Body of pancreas (tissue), 4 donors: ENCODE measurements at regions not wholly inside any gene's neighbourhood (a gene's known extent, or its start where the extent isn't known, plus 50 kb on each side); places are given as distances from the start of the nearest gene placed in this dataset.
"Not testable (repeated sequence)": the region's sequence is repeated elsewhere in the genome, so short reads cannot be mapped to it uniquely, and the experiment has no call there.

Source experiments
- ATAC-seq: fragments of 150-250 bp; one replicate; pipeline ENCODE4 v1.9.1; 2016
- DNase-seq, 4 donors: peaks; one replicate each; pipeline ENCODE4 v3.0.0-alpha.2; 2019
- H3K27ac ChIP-seq, 4 donors: fragments of 200-600 bp; sonication (generic); 1 replicate in 3 of 4; 2 replicates in 1 of 4; pipeline versions ENCODE4 v1.5.1 to v1.6.1; 2016 to 2019; ENCODE audit warnings: mild to moderate bottlenecking in 1 of 4, mixed read lengths in 1 of 4, moderate library complexity in 1 of 4
- H3K27me3 ChIP-seq, 2 donors: fragments of 200-600 bp; sonication (generic); one replicate each; pipeline ENCODE4 v1.6.0; 2016; ENCODE audit warnings: mild to moderate bottlenecking in 1 of 2
- H3K36me3 ChIP-seq, 2 donors: fragments of 200-600 bp; sonication (generic); replicated peaks in 1 of 2; 2 replicates each; pipeline ENCODE4 v1.5.1; 2016; ENCODE audit warnings: low read depth in 2 of 2; ENCODE audit not compliant: insufficient read depth in 1 of 2
- H3K4me1 ChIP-seq: fragments of 200-600 bp; sonication (generic); one replicate; pipeline ENCODE4 v1.6.0; 2016
- H3K4me3 ChIP-seq, 2 donors: fragments of 200-600 bp; sonication (generic); 1 replicate in 1 of 2; 2 replicates in 1 of 2; pipeline ENCODE4 v1.5.1; 2016 to 2019
- H3K9me3 ChIP-seq, 3 donors: fragments of 200-600 bp; sonication (generic); 1 replicate in 2 of 3; 2 replicates in 1 of 3; pipeline ENCODE4 v1.5.1; 2016
- POLR2A ChIP-seq, 3 donors: fragments of 450-650 bp; IDR thresholded peaks; one replicate each; pipeline ENCODE4 v1.6.1; 2016; ENCODE audit warnings: antibody characterized with exemption in 3 of 3, mild to moderate bottlenecking in 2 of 3
- WGBS, 2 donors: methylation state at CpG; one replicate each; pipeline ENCODE4 v1.1.5; 2017; 5-methylcytosine and 5-hydroxymethylcytosine counted together
- intact Hi-C: fragments of 100-400 bp; cut with DNase I; formaldehyde crosslinking; loops from one replicate; pipeline ENCODE4 v1.15.1; 2023
- TF ChIP-seq, protein P1 (sequence below), 7 experiments: fragments of 450-650 bp in 4 of 7; fragments of 200-600 bp in 3 of 7; sonication (generic) in 3 of 7; IDR thresholded peaks; one replicate each; pipeline ENCODE4 v1.5.1; 2016 to 2019; ENCODE audit warnings: antibody characterized with exemption in 7 of 7

DNA sequence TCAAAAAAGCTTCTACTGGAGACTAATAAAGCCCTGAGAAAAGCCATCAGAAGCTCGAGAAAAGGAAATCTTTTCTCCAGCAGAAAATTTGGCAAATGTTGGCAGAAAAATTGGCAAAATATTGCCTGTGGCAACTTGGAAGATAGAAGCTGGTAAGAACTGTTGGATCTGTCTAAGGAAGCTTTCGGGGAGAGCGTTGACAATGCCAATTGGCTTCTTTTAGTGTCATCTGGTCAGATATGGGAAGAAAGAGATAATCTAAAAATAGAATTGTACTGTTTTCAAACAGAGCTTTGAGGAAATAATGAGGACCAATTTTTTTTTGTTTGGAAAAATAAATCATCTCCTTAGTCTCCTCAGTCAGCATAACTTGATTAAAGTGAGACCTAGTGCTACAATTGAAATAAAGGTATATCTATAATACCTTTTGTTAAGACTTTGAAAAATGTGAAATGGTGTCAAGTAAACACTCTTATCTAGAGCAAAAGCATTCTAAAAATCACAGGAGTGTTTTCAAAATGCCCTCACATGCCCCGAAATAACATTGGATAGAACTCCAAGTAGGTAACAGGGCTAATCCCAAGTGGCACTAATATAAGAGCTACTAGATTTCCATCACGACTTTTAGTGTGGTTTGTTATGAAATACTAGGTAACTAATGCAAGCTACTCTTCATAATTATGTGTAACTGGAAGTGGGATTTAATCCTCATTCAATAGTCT lies 882.2 kb upstream of the B3GALT2 start:
- ATAC-seq, result no peak
- DNase-seq, result no peak
- 71 to 72% methylated on average over 5 of the region's 5 CpGs for WGBS, 2 donors
- Histone ChIP-seq H3K36me3 (no peaks in the 10 kb centered on the region), H3K4me1 (peaks cover under 1% of the 10 kb centered on the region), H3K4me3 (no peak overlapping the region), H3K27me3 (no peaks in the 10 kb centered on the region), H3K27ac (no peak overlapping the region), H3K9me3 (no peaks in the 10 kb centered on the region)
- TF ChIP-seq POLR2A (IDR thresholded peaks at IDR 0.05), result no peak
- TF ChIP-seq, protein P1, sequence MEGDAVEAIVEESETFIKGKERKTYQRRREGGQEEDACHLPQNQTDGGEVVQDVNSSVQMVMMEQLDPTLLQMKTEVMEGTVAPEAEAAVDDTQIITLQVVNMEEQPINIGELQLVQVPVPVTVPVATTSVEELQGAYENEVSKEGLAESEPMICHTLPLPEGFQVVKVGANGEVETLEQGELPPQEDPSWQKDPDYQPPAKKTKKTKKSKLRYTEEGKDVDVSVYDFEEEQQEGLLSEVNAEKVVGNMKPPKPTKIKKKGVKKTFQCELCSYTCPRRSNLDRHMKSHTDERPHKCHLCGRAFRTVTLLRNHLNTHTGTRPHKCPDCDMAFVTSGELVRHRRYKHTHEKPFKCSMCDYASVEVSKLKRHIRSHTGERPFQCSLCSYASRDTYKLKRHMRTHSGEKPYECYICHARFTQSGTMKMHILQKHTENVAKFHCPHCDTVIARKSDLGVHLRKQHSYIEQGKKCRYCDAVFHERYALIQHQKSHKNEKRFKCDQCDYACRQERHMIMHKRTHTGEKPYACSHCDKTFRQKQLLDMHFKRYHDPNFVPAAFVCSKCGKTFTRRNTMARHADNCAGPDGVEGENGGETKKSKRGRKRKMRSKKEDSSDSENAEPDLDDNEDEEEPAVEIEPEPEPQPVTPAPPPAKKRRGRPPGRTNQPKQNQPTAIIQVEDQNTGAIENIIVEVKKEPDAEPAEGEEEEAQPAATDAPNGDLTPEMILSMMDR (IDR thresholded peaks at IDR 0.05), result no peak
- intact Hi-C loops, result no loop called here

DNA sequence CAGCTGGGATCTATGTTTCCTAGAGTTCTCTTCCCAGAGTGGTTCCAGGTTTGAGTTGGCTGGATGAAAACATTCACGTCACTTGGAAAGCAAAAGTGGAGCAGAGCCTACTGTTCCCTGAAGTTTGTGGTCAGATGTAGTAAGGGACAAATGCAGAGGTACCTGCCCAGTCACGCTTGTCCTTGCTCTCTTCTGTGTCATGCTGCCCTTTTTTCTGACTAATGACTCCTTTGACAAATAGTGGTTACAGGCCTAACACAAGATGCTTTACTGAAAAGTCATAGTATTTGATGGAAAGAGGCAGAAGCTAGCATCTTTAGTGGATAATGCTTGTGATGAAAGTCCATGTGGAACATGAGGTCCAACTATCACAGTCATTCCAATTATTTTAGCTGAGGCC lies 881.4 kb upstream of the B3GALT2 start:
- Histone ChIP-seq H3K36me3 (no peaks in the 10 kb centered on the region), H3K4me1 (peaks cover 4% of the 10 kb centered on the region), H3K4me3 (no peak overlapping the region), H3K27me3 (no peaks in the 10 kb centered on the region), H3K27ac (no peak overlapping the region), H3K9me3 (no peaks in the 10 kb centered on the region)
- 77 to 82% methylated on average over 2 of the region's 2 CpGs for WGBS, 2 donors
- TF ChIP-seq POLR2A (IDR thresholded peaks at IDR 0.05), result no peak
- TF ChIP-seq, protein P1 (IDR thresholded peaks at IDR 0.05), result no peak
- intact Hi-C loops, result no loop called here
- peak; percentile 33 for ATAC-seq
- no peak for DNase-seq

DNA sequence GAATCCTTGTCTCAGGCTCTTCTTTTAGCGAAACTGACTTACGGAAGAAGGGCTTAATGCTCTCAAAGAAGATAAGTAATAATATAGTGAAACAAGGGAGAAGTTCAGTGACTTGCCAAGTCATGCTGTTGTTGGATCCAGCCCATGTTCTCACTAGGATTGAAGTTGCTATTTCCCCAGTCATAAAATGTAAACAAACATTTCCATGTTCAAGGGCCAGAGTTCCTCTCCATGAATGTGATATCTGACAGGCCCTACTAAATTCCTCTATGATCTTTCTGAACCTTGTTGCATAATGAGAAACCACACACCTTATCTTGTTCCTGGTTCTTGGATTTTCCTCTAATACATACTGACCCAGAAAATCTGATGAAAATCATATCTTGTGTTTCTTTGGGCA lies 876.5 kb upstream of the B3GALT2 start:
- Histone ChIP-seq H3K4me3 (no peak overlapping the region), H3K27me3 (no peaks in the 10 kb centered on the region), H3K27ac (no peak overlapping the region), H3K36me3 (no peaks in the 10 kb centered on the region), H3K4me1 (peaks cover 4% of the 10 kb centered on the region), H3K9me3 (no peaks in the 10 kb centered on the region)
- ATAC-seq (peak; percentile 68), DNase-seq (no peak)
- WGBS, 2 donors, result 75 to 88% methylated on average over 2 of the region's 2 CpGs
- TF ChIP-seq POLR2A (IDR thresholded peaks at IDR 0.05), result no peak
- TF ChIP-seq, protein P1 (IDR thresholded peaks at IDR 0.05), result no peak
- intact Hi-C loops, result no loop called here

DNA sequence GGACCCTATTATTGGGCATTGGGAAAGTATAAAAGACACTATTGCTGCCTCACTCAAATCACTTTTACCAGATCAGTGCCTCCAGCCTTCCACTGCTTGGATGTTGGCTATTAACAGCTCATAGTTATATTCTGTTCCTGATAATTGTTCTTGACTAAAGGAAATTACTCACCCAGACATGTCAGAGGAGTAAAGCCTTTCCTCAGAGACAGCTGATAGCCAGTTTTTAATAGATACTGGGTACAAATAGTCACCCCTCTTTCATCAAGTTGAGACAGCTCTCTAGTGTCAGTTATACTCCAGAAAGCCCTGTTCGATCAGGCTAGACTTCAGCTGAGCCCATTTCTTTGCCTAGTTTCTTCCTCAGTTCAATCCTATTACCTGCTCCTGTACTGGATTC lies 876.1 kb upstream of the B3GALT2 start:
- Histone ChIP-seq H3K27me3 (no peaks in the 10 kb centered on the region), H3K4me3 (no peak overlapping the region), H3K9me3 (no peaks in the 10 kb centered on the region), H3K4me1 (peaks cover 4% of the 10 kb centered on the region), H3K27ac (no peak overlapping the region), H3K36me3 (no peaks in the 10 kb centered on the region)
- TF ChIP-seq POLR2A (IDR thresholded peaks at IDR 0.05), result no peak
- TF ChIP-seq, protein P1 (IDR thresholded peaks at IDR 0.05), result no peak
- ATAC-seq (no peak), DNase-seq (no peak)
- 91 to 93% methylated on average over 1 of the region's 1 CpG for WGBS, 2 donors
- intact Hi-C loops, result no loop called here

DNA sequence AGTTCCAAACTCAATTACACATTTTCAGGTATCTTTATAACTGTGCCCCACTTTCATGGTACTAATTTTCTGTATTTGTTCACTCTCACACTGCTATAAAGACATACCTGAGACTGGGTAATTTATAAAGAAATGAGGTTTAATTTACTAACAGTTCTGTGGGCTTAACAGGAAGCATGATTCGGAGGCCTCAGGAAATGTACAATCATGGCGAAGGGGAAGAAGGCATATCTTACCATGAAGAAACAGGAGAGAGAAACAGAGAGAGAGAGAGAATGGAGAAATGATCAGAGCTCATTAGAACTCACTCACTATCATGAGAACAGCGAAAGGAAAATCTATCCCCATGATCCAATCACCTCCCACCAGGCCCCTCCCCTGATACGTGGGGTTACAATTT lies 874.1 kb upstream of the B3GALT2 start:
- Histone ChIP-seq H3K27ac (no peak overlapping the region), H3K4me3 (no peak overlapping the region), H3K27me3 (no peaks in the 10 kb centered on the region), H3K36me3 (no peaks in the 10 kb centered on the region), H3K4me1 (peaks cover 12% of the 10 kb centered on the region), H3K9me3 (no peaks in the 10 kb centered on the region)
- ATAC-seq (no peak), DNase-seq (no peak)
- TF ChIP-seq, protein P1 (IDR thresholded peaks at IDR 0.05), result no peak
- 75 to 84% methylated on average over 4 of the region's 4 CpGs for WGBS, 2 donors
- intact Hi-C loops, result no loop called here

DNA sequence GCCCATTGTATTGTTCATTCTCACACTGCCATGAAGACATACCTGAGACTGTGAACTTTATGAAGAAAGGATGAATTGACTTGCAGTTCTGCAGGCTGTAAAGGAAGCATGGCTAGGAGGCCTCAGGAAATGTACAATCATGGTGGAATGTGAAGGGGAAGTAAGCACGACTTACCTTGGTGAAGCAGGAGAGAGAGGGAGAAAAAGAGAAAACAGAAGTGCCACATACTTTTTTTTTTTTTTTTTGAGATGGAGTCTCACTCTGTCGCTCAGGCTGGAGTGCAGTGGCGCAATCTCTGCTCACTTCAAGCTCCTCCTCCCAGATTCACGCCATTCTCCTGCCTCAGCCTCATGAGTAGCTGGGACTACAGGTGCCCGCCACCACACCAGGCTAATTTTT lies 871.9 kb upstream of the B3GALT2 start:
- ATAC-seq, H3K4me3 ChIP-seq, H3K27ac ChIP-seq, H3K9me3 ChIP-seq, intact Hi-C loops, H3K27me3 ChIP-seq, DNase-seq, H3K36me3 ChIP-seq: not testable (repeated sequence)
- 84 to 92% methylated on average over 5 of the region's 5 CpGs for WGBS, 2 donors
- H3K4me1 ChIP-seq, result peaks cover 20% of the 10 kb centered on the region
